Esophagus squamous epithelium (tissue), 4 donors: ENCODE measurements at regions not wholly inside any gene's neighbourhood (a gene's known extent, or its start where the extent isn't known, plus 50 kb on each side); places are given as distances from the start of the nearest gene placed in this dataset.

Experiments
- CTCF ChIP-seq, 6 experiments: fragments of 450-650 bp in 4 of 6; fragments of 200-600 bp in 2 of 6; sonication (generic) in 2 of 6; IDR thresholded peaks; one replicate each; pipeline ENCODE4 v1.5.1; 2016 to 2019; ENCODE audit warnings: antibody characterized with exemption in 6 of 6, mild to moderate bottlenecking in 4 of 6, moderate library complexity in 4 of 6
- POLR2A ChIP-seq, 4 donors: fragments of 450-650 bp; IDR thresholded peaks; one replicate each; pipeline ENCODE4 v1.6.1; 2017; ENCODE audit warnings: antibody characterized with exemption in 4 of 4, mild to moderate bottlenecking in 4 of 4, moderate library complexity in 3 of 4

DNA sequence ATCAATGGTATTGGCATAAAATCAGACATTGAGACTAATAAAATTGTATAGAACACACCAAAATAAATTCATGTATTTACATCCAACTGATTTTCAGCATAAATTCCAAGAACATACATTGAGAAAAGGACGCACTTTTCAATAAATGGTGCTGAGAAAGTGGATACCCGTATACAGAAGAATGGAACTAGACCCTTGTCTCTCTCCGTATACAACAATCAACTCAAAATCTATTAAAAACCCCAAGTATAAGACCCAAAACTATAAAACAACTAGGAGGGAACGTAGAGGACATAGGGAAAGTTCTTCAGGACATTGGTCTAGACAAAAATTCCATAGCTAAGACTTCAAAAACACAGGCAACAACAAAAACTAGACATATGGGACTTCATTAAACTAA, 97.4 kb downstream of the GGTLC2 start:
- TF ChIP-seq CTCF (IDR thresholded peaks at IDR 0.05) = no peak
- TF ChIP-seq POLR2A (IDR thresholded peaks at IDR 0.05) = no peak
